NCI-H2029 treated with DMSO at 0.1 percent for 48 hours (cell line): ENCODE measurements at regions not wholly inside any gene's neighbourhood (a gene's known extent, or its start where the extent isn't known, plus 50 kb on each side); places are given as distances from the start of the nearest gene placed in this dataset.
"Not testable (repeated sequence)": the region's sequence is repeated elsewhere in the genome, so short reads cannot be mapped to it uniquely, and the experiment has no call there.

Experiments used
- DNase-seq: peaks from one replicate; lab custom pipeline; 2025; lab: John Stamatoyannopoulos, UW

- no peak for DNase-seq
Measured at GRCh38 chr12:124475295-124476010, 92.0 kb downstream of the NCOR2 start.

GRCh38 chr12:124474709-124475108 lies 92.7 kb downstream of the NCOR2 start:
- DNase-seq = no peak

GRCh38 chr12:124472690-124473279 lies 94.6 kb downstream of the NCOR2 start:
- DNase-seq = no peak

GRCh38 chr12:124471828-124472227 lies 95.6 kb downstream of the NCOR2 start:
- DNase-seq = no peak

GRCh38 chr12:124470806-124471205 lies 96.6 kb downstream of the NCOR2 start:
- DNase-seq = no peak

GRCh38 chr12:124470139-124470538 lies 97.3 kb downstream of the NCOR2 start:
- DNase-seq = no peak

GRCh38 chr12:124469193-124469888 lies 98.1 kb downstream of the NCOR2 start:
- no peak for DNase-seq

GRCh38 chr12:124467549-124467948 lies 99.9 kb downstream of the NCOR2 start:
- DNase-seq = not testable (repeated sequence)

GRCh38 chr12:124466216-124467128 lies 100.9 kb downstream of the NCOR2 start:
- no peak for DNase-seq

- DNase-seq = no peak
Measured at GRCh38 chr12:124465473-124465872, 101.9 kb downstream of the NCOR2 start.

- no peak for DNase-seq
Measured at GRCh38 chr12:124464830-124465229, 102.6 kb downstream of the NCOR2 start.

GRCh38 chr12:124464062-124464461 lies 103.3 kb downstream of the NCOR2 start:
- DNase-seq = no peak

- no peak for DNase-seq
Measured at GRCh38 chr12:124463341-124463921, 104.0 kb downstream of the NCOR2 start.

- DNase-seq = no peak
Measured at GRCh38 chr12:124462750-124463149, 104.7 kb downstream of the NCOR2 start.

GRCh38 chr12:124461851-124462623 lies 105.4 kb downstream of the NCOR2 start:
- DNase-seq = no peak

GRCh38 chr12:124461241-124461673 lies 106.2 kb downstream of the NCOR2 start:
- no peak for DNase-seq

- DNase-seq = no peak
Measured at GRCh38 chr12:124460771-124461170, 106.6 kb downstream of the NCOR2 start.

- DNase-seq = no peak
Measured at GRCh38 chr12:124459852-124460645, 107.4 kb downstream of the NCOR2 start.

GRCh38 chr12:124458992-124459851 lies 108.2 kb downstream of the NCOR2 start:
- DNase-seq = no peak
